ENCODE measurements at regions not wholly inside any gene's neighbourhood (a gene's known extent, or its start where the extent isn't known, plus 50 kb on each side); places are given as distances from the start of the nearest gene placed in this dataset.

DNA sequence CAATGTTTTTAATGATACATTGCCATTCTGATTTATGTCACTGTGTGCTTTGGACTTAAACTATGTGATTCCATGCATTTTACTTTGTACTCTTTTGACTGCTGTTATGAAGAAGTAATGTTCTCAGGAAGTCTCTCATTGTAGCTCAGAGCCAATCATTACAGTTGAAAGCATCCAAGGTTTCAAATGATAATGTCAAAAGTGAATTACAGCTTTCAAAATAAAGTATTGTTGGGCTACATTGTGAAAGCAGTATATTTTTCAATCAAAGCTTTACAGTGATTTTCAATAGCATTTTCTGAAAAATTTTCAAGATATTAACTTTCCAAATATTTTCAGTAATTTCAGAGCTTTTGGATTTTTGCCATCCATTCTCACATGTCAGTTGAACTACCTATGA lies 243.6 kb downstream of the ZIC4 start:
- ChIA-PET POLR2A (no interaction called here), CTCF (interaction anchor here (1.2 to 1.4 kb wide), 2 partner anchors 9 to 21 kb away, joined by 3 to 4 read pairs; no protein-coding TSS in a partner anchor), RAD21 (ENCODE audit: unreplicated experiment) (no interaction called here), SMC1A (ENCODE audit: uncharacterized antibody, unreplicated experiment) (no interaction called here)
- BruUV-seq (replicated peaks): no TSS peak
- Histone ChIP-seq H3K36me3 (ENCODE audit: control insufficient read depth in 2 of 2, insufficient read depth in 2 of 2, low read length in 1 of 2) (no peaks in the 10 kb centered on the region), H3K4me2 (ENCODE audit: control insufficient read depth, insufficient read depth) (no peak overlapping the region), H3K9ac (ENCODE audit: control insufficient read depth, insufficient read depth, low read length) (no peak overlapping the region), H2AFZ (ENCODE audit: control insufficient read depth, low read depth, low read length) (no peak overlapping the region), H3K9me3 (replicated peaks; ENCODE audit: control insufficient read depth, insufficient read depth, low read length) (no peaks in the 10 kb centered on the region), H4K20me1 (ENCODE audit: control insufficient read depth, insufficient read depth) (no peaks in the 10 kb centered on the region), H3K4me1 (ENCODE audit: control insufficient read depth, insufficient read depth, low read length) (no peaks in the 10 kb centered on the region), H3K27me3 (replicated peaks in 1 of 2; ENCODE audit: control insufficient read depth in 2 of 2, insufficient read depth in 2 of 2, low read length in 1 of 2) (no peaks in the 10 kb centered on the region), H3K27ac (ENCODE audit: control insufficient read depth, insufficient read depth) (no peak overlapping the region), H3K4me3 (no peak overlapping the region), H3K79me2 (ENCODE audit: control insufficient read depth, insufficient read depth, low read length) (no peaks in the 10 kb centered on the region)
- FAIRE-seq: no peak
- ATAC-seq: no peak
- no peak for DNase-seq (ENCODE audit: low read depth, low spot score)
- in situ Hi-C loops (cut with MboI) (no loop called here), intact Hi-C loops (cut with micrococcal nuclease; ENCODE audit: unreplicated experiment) (no loop called here)
- TF ChIP-seq TARDBP (IDR thresholded peaks at IDR 0.05; ENCODE audit: borderline replicate concordance): no peak

DNA sequence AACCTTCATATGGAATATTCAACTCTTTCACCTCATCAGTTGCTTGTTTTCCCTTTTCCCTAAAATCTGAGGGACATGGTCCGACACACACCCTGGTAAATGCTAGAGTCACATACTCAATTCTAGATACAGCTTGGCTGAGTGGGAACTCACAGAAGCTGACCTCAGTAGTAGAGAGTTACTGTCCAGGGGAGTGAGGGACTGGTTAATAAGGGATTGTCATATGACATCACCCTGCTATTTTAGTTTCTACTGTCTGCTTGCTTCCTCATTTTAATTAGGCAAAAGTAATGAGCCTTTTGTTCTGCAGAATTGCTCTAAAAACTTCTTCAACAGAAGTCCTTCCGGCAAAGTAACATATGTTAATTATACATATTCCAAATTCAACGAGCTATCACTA lies 244.5 kb downstream of the ZIC4 start:
- RAD21 ChIA-PET (ENCODE audit: unreplicated experiment): no interaction called here
- POLR2A ChIA-PET: no interaction called here
- Histone ChIP-seq H3K4me1 (ENCODE audit: control insufficient read depth, insufficient read depth, low read length) (no peaks in the 10 kb centered on the region), H4K20me1 (ENCODE audit: control insufficient read depth, insufficient read depth) (no peaks in the 10 kb centered on the region), H3K36me3 (ENCODE audit: control insufficient read depth in 2 of 2, insufficient read depth in 2 of 2, low read length in 1 of 2) (no peaks in the 10 kb centered on the region), H2AFZ (ENCODE audit: control insufficient read depth, low read depth, low read length) (no peak overlapping the region), H3K9me3 (replicated peaks; ENCODE audit: control insufficient read depth, insufficient read depth, low read length) (no peaks in the 10 kb centered on the region), H3K27ac (ENCODE audit: control insufficient read depth, insufficient read depth) (no peak overlapping the region), H3K9ac (ENCODE audit: control insufficient read depth, insufficient read depth, low read length) (no peak overlapping the region), H3K79me2 (ENCODE audit: control insufficient read depth, insufficient read depth, low read length) (no peaks in the 10 kb centered on the region), H3K27me3 (replicated peaks in 1 of 2; ENCODE audit: control insufficient read depth in 2 of 2, insufficient read depth in 2 of 2, low read length in 1 of 2) (no peaks in the 10 kb centered on the region), H3K4me3 (no peak overlapping the region), H3K4me2 (ENCODE audit: control insufficient read depth, insufficient read depth) (no peak overlapping the region)
- no TSS peak for BruUV-seq (replicated peaks)
- 0% methylated on average over 3 of the region's 3 CpGs for WGBS (ENCODE audit: insufficient coverage, insufficient replicate concordance, low lambda C conversion rate, missing lambda C conversion rate)
- intact Hi-C loops (cut with micrococcal nuclease; ENCODE audit: unreplicated experiment): no loop called here
- DNase-seq (ENCODE audit: low read depth, low spot score) (no peak), FAIRE-seq (no peak), ATAC-seq (peak; percentile 61)
- SMC1A ChIA-PET (ENCODE audit: uncharacterized antibody, unreplicated experiment): no interaction called here
- CTCF ChIA-PET: interaction anchor here (1.2 to 1.4 kb wide), 2 partner anchors 10 to 20 kb away, joined by 3 to 4 read pairs; no protein-coding TSS in a partner anchor
- in situ Hi-C loops (cut with MboI): no loop called here
- no peak for TF ChIP-seq POU2F2 (IDR thresholded peaks at IDR 0.05; ENCODE audit: borderline replicate concordance, low read depth, low read length)
- TF ChIP-seq EED (IDR thresholded peaks at IDR 0.05; ENCODE audit: low read depth): no peak
- TF ChIP-seq RCOR1 (conservative IDR thresholded peaks at IDR 0.05; ENCODE audit: low read depth, low read length): no peak
- no peak for TF ChIP-seq NR2C1 (IDR thresholded peaks at IDR 0.05)
- TF ChIP-seq, protein P1, sequence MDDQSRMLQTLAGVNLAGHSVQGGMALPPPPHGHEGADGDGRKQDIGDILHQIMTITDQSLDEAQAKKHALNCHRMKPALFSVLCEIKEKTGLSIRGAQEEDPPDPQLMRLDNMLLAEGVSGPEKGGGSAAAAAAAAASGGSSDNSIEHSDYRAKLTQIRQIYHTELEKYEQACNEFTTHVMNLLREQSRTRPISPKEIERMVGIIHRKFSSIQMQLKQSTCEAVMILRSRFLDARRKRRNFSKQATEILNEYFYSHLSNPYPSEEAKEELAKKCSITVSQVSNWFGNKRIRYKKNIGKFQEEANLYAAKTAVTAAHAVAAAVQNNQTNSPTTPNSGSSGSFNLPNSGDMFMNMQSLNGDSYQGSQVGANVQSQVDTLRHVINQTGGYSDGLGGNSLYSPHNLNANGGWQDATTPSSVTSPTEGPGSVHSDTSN (IDR thresholded peaks at IDR 0.05; ENCODE audit: insufficient replicate concordance, low read depth, low read length): no peak
- TF ChIP-seq BHLHE40 (IDR thresholded peaks at IDR 0.05; ENCODE audit: borderline replicate concordance in 1 of 2, low read depth in 2 of 2, low read length in 1 of 2): no peak
- TF ChIP-seq RB1 (IDR thresholded peaks at IDR 0.05; ENCODE audit: borderline replicate concordance): no peak
- TF ChIP-seq ZSCAN29 (IDR thresholded peaks at IDR 0.05): no peak
- TF ChIP-seq, protein P2, sequence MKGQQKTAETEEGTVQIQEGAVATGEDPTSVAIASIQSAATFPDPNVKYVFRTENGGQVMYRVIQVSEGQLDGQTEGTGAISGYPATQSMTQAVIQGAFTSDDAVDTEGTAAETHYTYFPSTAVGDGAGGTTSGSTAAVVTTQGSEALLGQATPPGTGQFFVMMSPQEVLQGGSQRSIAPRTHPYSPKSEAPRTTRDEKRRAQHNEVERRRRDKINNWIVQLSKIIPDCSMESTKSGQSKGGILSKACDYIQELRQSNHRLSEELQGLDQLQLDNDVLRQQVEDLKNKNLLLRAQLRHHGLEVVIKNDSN (IDR thresholded peaks at IDR 0.05; ENCODE audit: borderline replicate concordance, extremely low read length, insufficient read depth, low read depth, low read length): no peak
- TF ChIP-seq SREBF2 (IDR thresholded peaks at IDR 0.05; ENCODE audit: low read length): no peak
- no peak for TF ChIP-seq LARP7 (IDR thresholded peaks at IDR 0.05)
- TF ChIP-seq BACH1 (IDR thresholded peaks at IDR 0.05; ENCODE audit: borderline replicate concordance): no peak
- TF ChIP-seq, protein P3, sequence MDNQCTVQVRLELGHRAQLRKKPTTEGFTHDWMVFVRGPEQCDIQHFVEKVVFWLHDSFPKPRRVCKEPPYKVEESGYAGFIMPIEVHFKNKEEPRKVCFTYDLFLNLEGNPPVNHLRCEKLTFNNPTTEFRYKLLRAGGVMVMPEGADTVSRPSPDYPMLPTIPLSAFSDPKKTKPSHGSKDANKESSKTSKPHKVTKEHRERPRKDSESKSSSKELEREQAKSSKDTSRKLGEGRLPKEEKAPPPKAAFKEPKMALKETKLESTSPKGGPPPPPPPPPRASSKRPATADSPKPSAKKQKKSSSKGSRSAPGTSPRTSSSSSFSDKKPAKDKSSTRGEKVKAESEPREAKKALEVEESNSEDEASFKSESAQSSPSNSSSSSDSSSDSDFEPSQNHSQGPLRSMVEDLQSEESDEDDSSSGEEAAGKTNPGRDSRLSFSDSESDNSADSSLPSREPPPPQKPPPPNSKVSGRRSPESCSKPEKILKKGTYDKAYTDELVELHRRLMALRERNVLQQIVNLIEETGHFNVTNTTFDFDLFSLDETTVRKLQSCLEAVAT (IDR thresholded peaks at IDR 0.05): no peak
- no peak for TF ChIP-seq POLR2AphosphoS2 (IDR thresholded peaks at IDR 0.05; ENCODE audit: low read depth, low read length)
- peak; percentile 69; the same call in 1 of the 2 replicates for TF ChIP-seq ATF7 (IDR thresholded peaks at IDR 0.05; ENCODE audit: low read depth)
- peak; percentile 39; the same call in 1 of the 2 replicates for TF ChIP-seq IKZF1 (conservative IDR thresholded peaks at IDR 0.05)
